HG02571 (cell line): ENCODE measurements at regions not wholly inside any gene's neighbourhood (a gene's known extent, or its start where the extent isn't known, plus 50 kb on each side); places are given as distances from the start of the nearest gene placed in this dataset.
A peak's percentile ranks its signal among the peaks of the same experiment; 100 is the strongest.
"Not testable (repeated sequence)": the region's sequence is repeated elsewhere in the genome, so short reads cannot be mapped to it uniquely, and the experiment has no call there.

ENCODE experiments used
- ATAC-seq: cut with Tn5 transposase; IDR thresholded peaks from one replicate; pipeline ENCODE4 v1.9.1; 2021; ENCODE audit warnings: mild to moderate bottlenecking, moderate library complexity; ENCODE audit not compliant: unreplicated experiment

DNA sequence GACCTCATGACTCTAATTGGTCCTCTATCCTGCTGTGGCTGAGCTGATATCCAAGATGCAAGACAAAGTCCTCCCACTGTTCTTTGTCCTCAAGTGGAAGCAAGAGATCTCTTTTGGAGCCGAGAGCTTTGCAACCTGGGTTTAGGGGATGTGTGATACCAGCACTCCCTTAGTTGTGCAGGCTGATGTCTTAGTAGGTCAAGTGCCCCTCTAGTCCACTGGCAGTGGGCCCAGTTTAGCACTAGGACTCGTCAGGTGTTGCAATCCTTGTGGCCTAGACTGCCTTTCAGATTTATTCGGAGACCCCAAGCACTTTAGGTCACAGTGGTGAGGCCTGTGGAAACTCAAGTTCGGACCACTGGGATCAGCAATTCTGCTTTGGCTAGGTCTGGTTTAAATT lies 64.0 kb downstream of the GPRASP3 start:
- ATAC-seq = no peak

DNA sequence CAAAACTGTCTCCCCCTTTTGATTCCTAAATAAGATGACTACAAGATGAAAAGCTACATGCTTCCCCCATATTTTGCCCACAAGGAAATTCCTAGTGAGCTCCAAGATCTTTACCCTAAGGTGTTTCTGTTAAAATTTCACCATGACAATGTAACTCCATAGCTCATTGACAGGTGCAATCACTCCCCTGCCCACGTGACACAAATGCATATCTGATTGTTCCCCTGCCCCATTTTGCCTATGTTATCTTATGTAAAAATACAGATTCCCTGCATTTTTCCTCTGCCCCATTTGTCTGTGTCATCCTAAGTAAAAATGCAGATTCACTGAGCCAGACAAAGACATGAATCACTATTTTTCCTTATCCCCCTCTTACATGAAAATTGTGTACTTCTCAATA lies 66.7 kb downstream of the GPRASP3 start:
- ATAC-seq = no peak

DNA sequence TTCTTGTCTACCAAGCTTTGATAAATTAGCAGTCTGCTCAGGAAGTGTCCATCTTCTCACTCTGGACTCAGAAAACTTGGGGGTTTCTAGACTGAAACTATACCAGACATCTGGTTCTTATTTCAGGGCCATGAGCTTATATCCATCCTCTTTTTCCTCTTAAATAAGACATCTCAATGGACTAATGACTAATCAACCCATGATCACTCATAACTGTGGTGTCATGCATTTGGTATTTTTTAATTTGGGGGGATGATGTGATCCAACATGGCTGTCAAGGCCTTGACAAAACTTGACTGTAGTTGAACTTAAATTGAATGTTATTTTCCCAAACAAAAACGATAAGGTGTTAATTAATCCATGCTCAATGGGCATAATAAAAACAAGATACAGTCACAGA lies 87.8 kb downstream of the GPRASP3 start:
- no peak for ATAC-seq

DNA sequence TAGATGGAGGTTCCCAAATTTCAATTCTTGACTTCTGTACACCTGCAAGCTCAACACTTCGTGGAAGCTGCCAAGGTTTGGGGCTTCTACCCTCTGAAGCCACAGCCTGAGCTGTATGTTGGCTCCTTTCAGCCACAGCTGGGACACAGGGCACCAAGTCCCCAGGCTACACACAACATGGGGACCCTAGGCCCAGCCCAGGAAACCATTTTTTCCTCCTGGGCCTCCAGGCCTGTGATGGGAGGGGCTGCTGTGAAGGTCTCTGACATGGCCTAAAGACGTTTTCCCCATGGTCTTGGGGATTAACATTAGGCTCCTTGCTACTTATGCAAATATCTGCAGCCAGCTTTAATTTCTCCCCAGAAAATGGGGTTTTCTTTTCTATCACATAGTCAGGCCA lies 97.7 kb downstream of the GPRASP3 start:
- ATAC-seq = not testable (repeated sequence)

DNA sequence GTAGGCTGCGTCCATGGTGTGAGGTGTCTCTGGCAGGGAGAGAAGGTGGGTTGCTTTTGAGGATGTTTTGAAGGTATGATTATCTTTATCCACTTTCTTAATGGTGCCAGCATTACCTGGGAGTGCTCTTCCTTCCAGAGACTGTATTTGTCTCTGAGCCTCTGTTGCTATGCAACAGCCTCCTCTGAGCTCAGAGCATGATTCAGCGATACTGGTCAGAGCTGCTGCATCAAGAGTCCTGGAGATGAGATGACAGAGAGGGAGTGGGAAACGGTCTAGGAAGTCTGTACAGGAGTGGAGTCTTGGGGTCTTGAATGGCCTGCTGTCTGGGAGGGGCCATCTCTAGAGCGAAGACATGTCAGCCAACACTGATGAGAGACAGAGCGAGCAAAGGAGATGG lies 104.4 kb upstream of the RAB40AL start:
- ATAC-seq = no peak

DNA sequence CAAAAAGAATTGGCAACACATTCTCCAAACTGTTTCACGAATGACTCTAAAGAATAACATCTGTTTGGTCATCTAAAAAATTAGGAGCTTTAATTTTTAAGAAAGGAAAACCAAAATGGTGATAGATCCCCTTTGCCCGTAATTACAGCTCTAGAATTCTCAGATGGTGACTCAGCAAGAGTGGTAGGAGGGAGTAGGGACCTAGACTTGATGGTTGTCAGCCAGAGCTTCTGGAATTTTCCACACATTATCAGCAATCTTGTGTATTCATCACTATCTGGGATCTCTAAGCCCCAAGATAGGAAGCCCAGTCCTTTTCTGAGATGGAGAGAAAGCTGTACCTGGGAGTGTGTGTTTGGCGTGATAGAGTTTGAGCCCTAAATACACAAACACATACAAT lies 103.9 kb upstream of the RAB40AL start:
- no peak for ATAC-seq

DNA sequence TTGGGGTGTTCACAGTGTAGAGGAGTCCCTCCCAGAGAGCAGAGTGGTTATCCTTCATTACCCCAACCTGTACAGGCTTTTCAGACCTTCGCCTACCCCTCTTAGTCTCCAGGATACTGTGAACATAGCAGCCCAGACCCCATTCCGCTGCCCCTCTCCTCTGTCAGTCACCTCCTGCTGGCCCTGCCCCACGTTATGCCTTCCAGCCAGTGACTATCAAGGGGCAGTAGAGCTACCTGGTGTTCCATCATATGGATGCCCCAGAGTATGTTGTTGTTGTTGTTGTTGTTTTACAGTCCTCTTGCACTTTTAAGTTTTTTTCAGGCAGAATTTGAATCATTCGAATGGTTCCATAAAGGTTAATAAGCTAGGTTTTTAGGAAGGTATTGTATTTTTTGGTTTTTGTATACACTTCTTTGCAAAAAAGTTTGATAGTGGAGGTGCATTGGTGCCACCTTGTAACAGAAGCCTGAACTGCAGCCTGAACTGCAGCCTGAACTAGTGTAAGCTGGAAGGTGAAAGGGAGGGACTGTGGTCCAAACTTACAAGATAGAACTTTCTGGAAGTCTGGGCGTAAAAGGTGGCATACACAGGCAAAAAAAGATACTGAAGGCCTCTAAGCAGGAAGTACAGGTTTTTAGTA lies 101.4 kb upstream of the RAB40AL start:
- ATAC-seq = no peak

DNA sequence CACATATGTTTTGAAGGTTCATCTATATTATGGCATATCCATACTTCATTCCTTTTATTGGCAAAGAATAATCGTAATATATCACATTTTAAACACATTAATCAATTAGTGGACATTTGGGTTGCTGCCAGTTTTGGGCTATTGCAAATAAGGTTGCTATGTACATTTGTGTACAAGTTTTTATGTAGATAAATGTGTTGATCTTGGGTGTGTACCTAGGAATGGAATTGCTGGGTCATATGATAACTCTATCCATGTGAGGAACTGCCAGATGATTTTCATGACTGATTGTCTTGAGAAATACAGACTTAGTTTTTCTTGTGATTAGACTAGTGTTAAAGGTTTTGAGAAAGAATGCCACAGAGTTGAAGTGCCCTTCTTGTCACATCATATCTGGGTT lies 99.2 kb upstream of the RAB40AL start:
- ATAC-seq = no peak

DNA sequence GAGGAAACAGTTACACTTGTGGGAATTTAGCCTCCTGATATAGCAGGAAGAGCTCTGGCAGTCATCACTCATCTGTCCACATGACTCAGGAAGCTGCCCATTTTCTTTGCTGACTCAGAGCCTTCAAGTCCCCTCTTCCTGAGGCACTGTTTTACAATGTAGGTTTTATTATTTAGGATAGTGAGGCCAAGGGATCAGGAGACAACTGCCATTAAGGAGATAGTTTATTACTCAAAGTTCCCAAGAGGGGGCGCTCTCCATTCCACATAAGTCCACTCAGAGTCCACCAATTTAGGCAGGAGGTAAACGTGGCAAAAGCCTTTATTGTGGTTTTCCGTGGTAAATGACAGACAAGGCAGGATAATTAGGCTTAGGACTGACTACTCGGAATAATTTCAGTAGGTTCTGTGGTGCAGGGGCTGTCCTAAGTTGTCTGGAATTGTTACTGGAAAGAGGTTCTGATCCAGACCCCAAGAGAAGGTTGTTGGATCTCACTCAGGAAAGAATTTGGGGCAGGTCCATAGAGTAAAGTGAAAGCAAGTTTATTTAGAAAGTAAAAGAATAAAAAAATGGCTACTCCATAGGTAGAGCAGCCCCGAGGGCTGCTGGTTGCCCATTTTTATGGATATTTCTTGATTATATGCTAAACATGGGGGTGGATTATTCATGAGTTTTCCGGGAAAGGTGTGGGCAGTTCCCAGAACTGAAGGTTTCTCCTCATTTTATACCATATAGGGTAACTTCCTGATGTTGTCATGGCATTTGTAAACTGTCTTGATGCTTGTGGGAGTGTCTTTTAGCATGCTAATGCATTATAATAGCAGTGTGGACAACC lies 96.0 kb upstream of the RAB40AL start:
- no peak for ATAC-seq

DNA sequence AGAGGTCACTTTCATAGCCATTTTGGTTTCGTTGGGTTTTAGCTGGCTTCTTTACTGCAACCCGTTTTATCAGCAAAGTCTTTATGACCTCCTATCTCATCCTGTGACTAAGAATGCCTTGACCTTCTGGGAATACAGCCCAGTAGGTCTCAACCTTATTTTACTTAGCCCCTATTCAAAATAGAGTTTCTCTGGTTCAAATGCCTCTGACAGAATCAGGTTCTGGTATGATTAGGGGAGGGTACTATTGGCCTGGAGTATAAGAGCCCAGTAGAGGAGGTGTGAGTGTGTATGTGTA lies 95.4 kb upstream of the RAB40AL start:
- no peak for ATAC-seq

DNA sequence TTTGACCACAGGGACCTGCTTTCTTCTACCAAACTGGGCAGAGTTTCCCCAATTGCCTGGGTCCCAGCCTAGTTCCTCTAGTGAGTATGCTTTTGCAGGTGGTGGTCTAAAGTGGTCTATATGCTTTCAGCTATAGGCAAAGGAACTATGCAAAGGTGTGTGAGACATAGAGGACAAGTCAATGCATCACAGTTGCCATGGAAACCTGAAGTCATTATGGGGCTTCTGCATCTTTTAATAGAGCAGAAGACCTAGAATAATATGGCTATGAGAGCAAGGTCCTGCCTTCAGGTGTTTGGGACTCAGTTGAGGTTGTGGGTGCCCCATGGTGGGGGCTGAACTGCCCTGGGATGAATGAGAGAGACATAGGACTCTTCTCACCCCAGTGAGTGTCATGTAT lies 92.1 kb upstream of the RAB40AL start:
- ATAC-seq = no peak

DNA sequence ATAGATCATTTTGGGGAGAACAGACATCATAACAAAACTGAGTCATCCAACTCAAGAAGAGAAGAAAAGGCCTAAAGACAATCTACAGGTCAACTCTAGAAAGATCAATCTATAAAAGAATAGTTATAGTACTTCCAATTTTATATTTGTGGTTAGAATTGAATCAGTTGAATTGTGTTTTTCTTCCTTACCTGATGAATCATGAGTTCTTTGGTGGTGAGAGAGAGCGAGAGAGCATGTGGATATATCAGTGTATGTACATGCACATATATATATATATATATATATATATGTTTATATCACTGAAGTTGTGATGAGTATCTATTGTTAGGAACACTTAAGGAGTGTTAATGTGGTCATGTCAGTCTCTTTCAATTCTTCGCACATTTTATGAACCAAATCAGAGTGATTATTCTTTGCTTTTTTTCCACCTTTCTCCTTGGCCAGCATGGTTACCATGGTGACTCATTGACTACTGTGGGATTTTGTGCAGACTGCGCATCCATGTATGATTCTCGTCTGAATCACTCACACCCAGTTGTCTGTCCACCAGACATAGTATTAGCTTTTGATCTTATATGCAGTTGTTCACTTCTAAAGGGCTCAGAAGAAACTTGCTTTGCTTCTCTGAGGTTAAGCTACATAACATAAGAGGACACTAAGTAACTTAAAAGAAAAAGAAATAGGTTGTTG lies 90.4 kb upstream of the RAB40AL start:
- ATAC-seq = no peak

DNA sequence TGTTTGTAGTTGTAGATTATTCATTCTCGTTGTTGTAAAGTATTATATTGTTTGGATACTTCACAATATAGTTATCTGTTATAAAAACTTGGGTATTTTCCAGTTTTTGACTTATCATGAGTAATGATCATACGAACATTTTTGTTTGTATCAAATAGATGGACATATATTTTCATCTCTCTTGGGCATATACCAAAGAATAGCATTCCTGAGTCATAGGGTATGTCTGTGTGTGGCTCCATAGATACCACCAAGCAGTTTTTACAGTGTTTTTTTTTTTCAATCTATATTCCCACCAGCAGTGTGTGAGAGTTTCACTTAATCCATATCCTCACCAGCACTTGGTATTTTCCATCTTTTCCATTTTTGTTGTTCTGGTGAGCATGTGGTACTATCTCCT lies 89.7 kb upstream of the RAB40AL start:
- ATAC-seq = no peak

DNA sequence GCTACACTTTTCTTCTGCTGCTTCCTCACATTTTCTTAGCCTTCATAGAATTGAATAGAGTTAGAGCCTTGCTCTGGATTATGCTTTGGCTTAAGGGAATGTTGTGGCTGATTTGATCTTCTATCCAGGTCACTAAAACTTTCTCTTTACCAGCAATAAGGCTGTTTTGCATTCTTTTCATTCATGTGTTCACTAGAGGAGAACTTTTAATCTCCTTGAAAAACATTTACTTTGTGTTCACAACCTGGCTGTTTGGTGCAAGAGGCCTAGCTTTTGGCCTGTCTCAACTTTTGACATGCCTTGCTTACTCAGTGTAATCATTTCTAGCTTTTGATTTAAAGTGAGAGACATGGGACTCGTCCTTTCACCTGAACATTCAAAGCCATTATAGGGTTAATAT lies 87.7 kb upstream of the RAB40AL start:
- ATAC-seq = no peak

DNA sequence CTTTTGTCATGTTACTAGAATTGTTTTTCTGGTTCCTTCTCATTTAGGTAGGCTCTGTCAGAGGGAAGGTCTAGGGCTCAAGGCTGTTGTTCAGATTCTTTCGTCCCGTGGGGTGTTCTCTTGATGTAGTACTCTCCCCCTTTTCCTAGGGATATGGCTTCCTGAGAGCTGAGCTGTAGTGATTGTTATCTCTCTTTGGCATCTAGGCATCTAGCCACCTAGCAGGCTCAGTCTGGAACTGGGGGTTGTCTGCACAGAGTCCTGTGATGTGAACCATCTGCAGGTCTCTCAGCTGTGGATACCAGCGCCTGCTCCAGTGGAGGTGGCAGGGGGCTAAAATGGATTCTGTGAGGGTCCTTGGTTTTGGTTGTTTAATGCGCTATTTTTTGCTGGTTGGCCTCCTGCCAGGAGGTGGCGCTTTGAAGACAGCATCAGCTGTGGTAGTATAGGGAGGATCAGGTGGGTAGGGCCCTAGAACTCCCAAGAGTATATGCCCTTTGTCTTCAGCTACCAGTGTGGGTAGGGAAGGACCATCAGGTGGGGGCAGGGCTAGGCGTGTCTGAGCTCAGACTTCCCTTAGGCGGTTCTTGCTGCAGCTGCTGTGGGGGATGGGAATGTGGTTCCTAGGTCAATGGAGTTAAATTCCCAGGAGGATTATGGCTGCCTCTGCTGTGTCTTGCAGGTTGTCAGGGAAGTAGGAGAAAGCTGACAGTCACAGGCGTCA lies 78.1 kb upstream of the RAB40AL start:
- not testable (repeated sequence) for ATAC-seq

DNA sequence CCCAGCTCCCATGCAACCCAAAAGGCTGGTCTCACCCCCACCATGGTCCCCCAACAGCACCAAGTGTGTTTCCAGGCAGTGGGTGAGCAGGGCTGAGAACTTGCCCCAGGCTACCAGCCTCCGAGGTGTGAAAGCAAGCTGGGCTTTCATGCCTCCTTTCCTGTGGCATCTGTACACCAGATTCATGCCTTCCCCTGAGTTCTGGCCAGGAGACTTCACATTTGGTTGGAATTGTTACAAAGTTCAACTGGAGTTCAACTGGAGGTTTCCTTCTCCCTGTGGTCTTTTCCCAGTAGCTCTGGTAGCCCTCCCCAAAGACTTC lies 77.6 kb upstream of the RAB40AL start:
- no peak for ATAC-seq

DNA sequence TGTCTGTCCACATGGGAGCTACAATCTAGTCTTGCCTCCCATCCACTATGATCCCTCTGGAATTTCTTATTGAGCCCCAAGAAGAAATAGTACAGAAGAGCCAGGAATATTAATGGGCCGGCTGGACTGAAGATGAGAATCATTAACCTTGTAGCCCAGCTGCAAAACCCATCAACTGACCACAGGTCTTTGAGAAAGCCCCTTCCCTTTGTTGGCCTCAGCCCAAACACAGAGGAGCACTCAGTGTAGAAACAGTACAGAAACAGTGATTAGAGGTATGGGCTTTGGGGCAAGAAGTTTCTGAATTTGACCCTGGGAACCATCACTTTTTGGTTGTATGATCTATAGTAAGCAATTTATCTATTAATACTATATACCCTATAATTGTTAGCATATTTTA lies 76.8 kb upstream of the RAB40AL start:
- no peak for ATAC-seq

DNA sequence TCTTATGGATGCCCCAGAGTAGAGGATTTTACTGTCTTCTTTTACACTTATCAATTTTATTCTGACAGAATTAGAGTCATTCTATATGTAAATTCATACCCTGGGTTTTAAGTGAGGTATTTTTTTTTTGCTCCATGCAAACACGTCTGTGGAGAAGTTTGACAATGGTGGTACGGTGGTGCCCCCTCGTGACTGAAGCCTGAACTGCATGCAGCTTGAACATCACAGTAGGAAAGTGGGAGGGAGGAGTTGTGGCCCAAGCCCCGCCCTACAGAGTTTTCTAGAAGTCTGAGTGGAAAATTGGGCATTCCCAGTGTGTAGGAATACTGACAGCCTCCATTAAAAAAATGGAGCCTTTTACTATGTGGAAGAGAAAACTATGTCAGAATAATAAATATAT lies 73.3 kb upstream of the RAB40AL start:
- peak; percentile 94 for ATAC-seq

DNA sequence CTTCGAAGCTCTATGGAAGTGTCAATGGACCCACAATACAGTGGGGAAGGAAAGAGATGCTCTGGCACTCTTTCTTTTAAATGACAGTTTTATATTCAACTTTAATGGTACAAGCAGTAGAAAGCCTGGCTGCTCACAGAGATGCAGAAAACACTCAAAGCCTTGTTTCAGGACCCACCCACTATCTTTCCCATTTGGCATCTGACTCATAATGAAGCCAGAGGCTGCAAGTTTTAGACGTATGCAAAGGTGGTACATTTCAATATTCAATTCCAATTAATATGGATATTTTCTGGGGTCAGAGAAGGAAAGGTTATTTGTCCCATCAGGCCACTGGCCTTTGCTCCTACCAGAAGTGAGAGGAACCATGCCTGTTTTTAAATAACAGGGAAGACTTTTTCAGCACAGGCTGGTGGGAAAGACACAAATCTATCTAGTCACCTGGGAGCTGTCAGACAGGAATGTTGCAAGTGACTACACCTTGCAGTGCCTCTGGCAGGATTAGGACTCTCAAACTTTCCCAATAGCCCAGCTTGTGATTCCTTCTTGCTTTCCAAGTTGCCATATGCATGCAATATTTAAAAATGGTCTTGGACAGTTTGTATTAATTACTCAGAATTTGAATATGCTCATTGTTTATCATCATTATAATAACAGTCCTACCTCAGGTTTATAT lies 70.0 kb upstream of the RAB40AL start:
- ATAC-seq = no peak

DNA sequence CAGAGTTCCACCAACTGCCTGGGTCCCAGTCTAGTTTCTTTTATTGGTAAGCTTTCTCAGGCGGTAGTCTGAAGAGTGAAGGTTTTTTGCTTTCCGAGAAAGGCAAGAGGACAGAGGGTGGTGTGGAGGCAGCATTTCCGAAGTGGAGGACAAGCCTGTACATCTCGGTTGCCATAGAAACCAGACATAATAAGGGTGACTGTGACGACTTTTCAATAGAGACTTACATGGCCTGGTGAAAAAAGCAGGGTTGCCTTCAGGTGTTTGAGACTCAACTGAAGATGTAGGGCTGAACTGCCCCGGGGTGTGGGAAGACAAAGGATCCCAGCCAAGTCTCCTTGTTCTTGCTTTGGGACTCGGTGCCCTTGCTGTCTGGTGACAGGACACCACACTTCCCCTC lies 53.6 kb upstream of the RAB40AL start:
- ATAC-seq = no peak
